ENCODE measurements at regions not wholly inside any gene's neighbourhood (a gene's known extent, or its start where the extent isn't known, plus 50 kb on each side); places are given as distances from the start of the nearest gene placed in this dataset.

DNA sequence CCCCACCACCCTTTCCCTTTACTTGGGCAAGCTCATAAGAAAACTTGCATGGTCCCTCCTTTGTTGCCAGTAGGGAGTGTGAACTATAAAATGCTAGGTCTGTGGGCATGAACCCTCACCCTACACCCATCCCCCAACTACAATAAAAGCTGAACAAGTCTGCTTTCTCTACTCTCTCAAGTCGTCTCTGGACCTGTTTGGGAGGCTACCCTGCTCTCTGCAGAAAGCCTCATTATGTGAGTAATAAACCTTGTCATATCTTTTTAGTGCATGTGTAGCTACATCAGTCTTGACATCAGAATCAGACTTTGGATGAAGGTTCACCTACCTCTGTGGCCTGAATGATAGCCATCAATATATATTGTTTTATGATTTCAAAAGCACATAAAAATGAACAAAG, 155.4 kb upstream of the FAM241A start:
- CTCF ChIA-PET = no interaction called here
- TF ChIP-seq, protein P1, sequence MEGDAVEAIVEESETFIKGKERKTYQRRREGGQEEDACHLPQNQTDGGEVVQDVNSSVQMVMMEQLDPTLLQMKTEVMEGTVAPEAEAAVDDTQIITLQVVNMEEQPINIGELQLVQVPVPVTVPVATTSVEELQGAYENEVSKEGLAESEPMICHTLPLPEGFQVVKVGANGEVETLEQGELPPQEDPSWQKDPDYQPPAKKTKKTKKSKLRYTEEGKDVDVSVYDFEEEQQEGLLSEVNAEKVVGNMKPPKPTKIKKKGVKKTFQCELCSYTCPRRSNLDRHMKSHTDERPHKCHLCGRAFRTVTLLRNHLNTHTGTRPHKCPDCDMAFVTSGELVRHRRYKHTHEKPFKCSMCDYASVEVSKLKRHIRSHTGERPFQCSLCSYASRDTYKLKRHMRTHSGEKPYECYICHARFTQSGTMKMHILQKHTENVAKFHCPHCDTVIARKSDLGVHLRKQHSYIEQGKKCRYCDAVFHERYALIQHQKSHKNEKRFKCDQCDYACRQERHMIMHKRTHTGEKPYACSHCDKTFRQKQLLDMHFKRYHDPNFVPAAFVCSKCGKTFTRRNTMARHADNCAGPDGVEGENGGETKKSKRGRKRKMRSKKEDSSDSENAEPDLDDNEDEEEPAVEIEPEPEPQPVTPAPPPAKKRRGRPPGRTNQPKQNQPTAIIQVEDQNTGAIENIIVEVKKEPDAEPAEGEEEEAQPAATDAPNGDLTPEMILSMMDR (IDR thresholded peaks at IDR 0.05; ENCODE audit: insufficient read depth, low read depth, low read length) = no peak
- H3K4me3 ChIP-seq (ENCODE audit: low read depth, low read length) = no peak overlapping the region
- POLR2A ChIA-PET = no interaction called here
- no peak for DNase-seq (ENCODE audit: low read depth)
- no peaks in the 10 kb centered on the region for H3K36me3 ChIP-seq (ENCODE audit: control insufficient read depth, insufficient read depth, low read length)
- peaks cover 4% of the 10 kb centered on the region; the same call in 1 of the 2 replicates for H3K27me3 ChIP-seq (ENCODE audit: control insufficient read depth, insufficient read depth, low read length)

DNA sequence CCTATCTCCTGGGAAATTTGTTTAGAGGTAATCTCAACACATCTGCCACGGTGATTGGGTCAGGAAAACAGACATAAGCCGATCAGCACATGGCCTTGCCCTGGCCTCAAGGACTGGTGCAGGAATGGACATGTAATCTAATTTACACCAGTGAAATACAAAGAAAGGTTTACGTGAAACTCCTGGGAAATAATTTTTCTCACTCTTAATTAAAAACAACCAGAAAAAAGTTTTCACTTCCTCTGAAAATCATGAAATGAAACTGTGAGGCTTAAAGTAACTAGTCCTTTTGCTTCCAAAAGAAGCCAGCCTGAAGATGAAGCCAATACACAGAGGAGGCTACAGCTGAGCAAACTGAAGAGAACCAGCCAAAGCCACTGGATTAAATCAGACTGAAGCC, 154.1 kb upstream of the FAM241A start:
- POLR2A ChIA-PET = no interaction called here
- CTCF ChIA-PET = no interaction called here
- TF ChIP-seq, protein P1 (IDR thresholded peaks at IDR 0.05; ENCODE audit: insufficient read depth, low read depth, low read length) = no peak

DNA sequence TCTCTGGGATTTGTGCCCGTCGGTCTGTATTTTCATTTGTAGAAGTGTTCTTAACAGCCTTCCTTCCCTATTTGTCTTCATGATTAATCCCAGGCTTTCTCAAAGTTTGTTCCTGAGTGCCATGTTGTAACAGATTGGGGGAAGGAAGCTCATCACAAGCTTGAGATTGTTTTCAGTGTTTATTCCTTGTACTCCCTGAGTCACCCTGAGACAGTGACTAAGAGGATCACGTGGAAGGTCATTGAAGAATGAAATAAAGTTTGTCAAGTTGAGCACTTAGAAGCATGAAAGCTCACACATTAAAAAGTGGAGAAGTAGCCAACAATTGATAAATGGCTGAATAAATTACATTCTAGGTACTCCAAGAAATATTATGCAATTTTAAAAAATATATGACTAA, 153.5 kb upstream of the FAM241A start:
- Histone ChIP-seq H3K36me3 (ENCODE audit: control insufficient read depth, insufficient read depth, low read length) (no peaks in the 10 kb centered on the region), H3K4me3 (ENCODE audit: low read depth, low read length) (no peak overlapping the region), H3K27me3 (ENCODE audit: control insufficient read depth, insufficient read depth, low read length) (peaks cover 1% of the 10 kb centered on the region; the same call in 1 of the 2 replicates)
- TF ChIP-seq, protein P1 (IDR thresholded peaks at IDR 0.05; ENCODE audit: insufficient read depth, low read depth, low read length) = no peak
- DNase-seq (ENCODE audit: low read depth) = no peak
- POLR2A ChIA-PET = no interaction called here
- CTCF ChIA-PET = no interaction called here

More for the DNA sequence above, 154.1 kb upstream of the FAM241A start:
- H3K4me3 ChIP-seq (ENCODE audit: low read depth, low read length) = no peak overlapping the region
- DNase-seq (ENCODE audit: low read depth) = no peak
- H3K27me3 ChIP-seq (ENCODE audit: control insufficient read depth, insufficient read depth, low read length) = peaks cover 2% of the 10 kb centered on the region; the same call in 1 of the 2 replicates
- no peaks in the 10 kb centered on the region for H3K36me3 ChIP-seq (ENCODE audit: control insufficient read depth, insufficient read depth, low read length)

DNA sequence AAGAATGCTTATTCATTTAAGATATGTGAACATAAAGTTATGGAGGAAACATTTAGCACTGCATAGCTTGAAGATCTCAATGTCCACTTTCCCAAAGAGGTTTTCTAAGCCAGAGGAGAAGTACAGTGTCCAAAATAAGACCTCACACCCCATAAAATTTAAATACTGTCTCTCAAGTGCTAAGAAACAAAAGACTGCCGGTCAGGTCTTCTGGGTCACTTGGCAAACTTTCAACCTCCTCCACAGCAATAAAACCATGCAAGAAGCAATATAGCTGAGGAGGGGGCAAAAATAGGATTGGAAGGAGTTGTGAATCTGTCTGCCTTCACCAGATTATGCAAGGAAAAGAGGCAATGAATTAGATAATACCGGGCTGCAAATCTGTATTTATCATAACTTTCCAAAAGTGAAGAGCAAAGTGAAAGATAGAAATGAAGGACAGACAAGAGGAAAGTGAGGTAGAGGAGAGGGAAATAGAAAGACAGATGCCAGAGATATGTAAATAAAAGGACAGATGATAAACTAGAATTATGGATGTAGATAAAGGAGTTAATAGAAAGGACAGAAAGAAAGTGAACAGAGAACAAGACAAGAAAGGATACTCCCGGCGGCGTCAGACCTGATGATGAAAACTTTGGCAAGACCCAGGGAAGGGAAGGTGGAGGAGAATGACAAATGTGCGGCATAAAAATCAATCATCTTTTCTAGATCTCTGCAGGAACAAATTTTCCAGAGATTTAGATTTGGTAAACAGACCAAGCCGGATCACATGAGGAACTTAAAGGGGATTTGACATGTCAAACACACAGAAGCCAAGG, 152.7 kb upstream of the FAM241A start:
- ChIA-PET POLR2A (no interaction called here), CTCF (no interaction called here)
- TF ChIP-seq, protein P1 (IDR thresholded peaks at IDR 0.05; ENCODE audit: insufficient read depth, low read depth, low read length) = no peak
- Histone ChIP-seq H3K36me3 (ENCODE audit: control insufficient read depth, insufficient read depth, low read length) (no peaks in the 10 kb centered on the region), H3K27me3 (ENCODE audit: control insufficient read depth, insufficient read depth, low read length) (peaks cover 1% of the 10 kb centered on the region; the same call in 1 of the 2 replicates), H3K4me3 (ENCODE audit: low read depth, low read length) (no peak overlapping the region)
- no peak for DNase-seq (ENCODE audit: low read depth)

DNA sequence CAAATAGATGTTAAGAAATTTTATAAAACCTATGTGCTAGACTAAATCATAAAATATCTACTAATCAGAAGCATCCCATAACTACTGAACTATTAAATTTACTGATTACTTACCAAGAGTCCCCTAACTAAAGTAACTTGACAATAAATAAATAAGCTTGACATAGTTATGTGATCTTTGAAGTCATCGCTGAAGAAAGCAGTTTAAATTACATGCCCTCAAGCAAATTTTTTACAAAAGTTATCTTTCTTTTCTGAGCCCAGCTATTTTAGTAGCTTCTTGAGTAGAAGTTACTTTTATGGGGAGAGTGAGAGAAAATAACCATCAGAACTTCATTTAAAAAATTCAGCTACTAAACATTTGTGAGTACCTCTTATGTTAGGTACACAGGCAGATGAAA, 150.9 kb upstream of the FAM241A start:
- no peak for DNase-seq (ENCODE audit: low read depth)
- H3K27me3 ChIP-seq (ENCODE audit: control insufficient read depth, insufficient read depth, low read length) = peaks cover 1% of the 10 kb centered on the region; the same call in 1 of the 2 replicates
- ChIA-PET POLR2A (no interaction called here), CTCF (interaction anchor here (0.7 to 1.9 kb wide), 2 partner anchors 10 to 1465 kb away, joined by 3 to 4 read pairs; no protein-coding TSS in a partner anchor)
- H3K4me3 ChIP-seq (ENCODE audit: low read depth, low read length) = no peak overlapping the region
- no peaks in the 10 kb centered on the region for H3K36me3 ChIP-seq (ENCODE audit: control insufficient read depth, insufficient read depth, low read length)
- TF ChIP-seq, protein P1 (IDR thresholded peaks at IDR 0.05; ENCODE audit: insufficient read depth, low read depth, low read length) = no peak
